Panc1 (cell line): ENCODE measurements at regions not wholly inside any gene's neighbourhood (a gene's known extent, or its start where the extent isn't known, plus 50 kb on each side); places are given as distances from the start of the nearest gene placed in this dataset.
A peak's percentile ranks its signal among the peaks of the same experiment; 100 is the strongest.

Source experiments
- POLR2AphosphoS5 ChIP-seq: IDR thresholded peaks from 2 replicates; pipeline ENCODE4 v1.6.1; 2012; ENCODE audit warnings: mild to moderate bottlenecking, low read depth, low read length, moderate library complexity
- TCF7L2 ChIP-seq: IDR thresholded peaks from 2 replicates; pipeline ENCODE4 v1.6.1; 2011; ENCODE audit warnings: mild to moderate bottlenecking, low read depth, low read length, inconsistent platforms
- TF ChIP-seq, protein P1 (sequence below): fragments of 450-650 bp; IDR thresholded peaks from 2 replicates; pipeline ENCODE4 v1.5.1; 2017; ENCODE audit warnings: mild to moderate bottlenecking
- TF ChIP-seq, protein P2 (sequence below), 2 experiments: IDR thresholded peaks; 2 replicates each; pipeline ENCODE4 v1.6.1; 2011 to 2012; ENCODE audit warnings: low read depth in 2 of 2, control low read depth in 1 of 2, low read length in 1 of 2, mild to moderate bottlenecking in 1 of 2, moderate library complexity in 1 of 2; ENCODE audit not compliant: insufficient read depth in 1 of 2

DNA sequence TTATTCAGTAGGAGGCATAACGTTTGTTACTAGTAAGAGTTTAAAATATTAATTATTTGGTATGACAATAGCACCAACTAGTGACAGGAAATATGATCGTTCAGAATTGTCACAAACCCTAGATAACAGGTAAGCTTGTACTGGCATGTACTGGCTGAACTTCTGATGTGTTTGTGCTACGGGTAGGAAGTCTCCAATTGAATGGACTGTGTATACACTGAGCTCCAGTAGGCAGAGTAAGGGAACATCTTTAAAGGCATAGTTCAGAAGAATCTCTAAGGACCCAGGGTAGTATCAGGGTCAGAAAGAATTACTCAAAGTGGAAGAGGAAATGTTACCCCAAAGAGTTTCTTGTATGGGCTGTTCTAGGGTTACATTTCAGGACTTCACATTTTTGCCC, 230.4 kb downstream of the EDA2R start:
- TF ChIP-seq, protein P1, sequence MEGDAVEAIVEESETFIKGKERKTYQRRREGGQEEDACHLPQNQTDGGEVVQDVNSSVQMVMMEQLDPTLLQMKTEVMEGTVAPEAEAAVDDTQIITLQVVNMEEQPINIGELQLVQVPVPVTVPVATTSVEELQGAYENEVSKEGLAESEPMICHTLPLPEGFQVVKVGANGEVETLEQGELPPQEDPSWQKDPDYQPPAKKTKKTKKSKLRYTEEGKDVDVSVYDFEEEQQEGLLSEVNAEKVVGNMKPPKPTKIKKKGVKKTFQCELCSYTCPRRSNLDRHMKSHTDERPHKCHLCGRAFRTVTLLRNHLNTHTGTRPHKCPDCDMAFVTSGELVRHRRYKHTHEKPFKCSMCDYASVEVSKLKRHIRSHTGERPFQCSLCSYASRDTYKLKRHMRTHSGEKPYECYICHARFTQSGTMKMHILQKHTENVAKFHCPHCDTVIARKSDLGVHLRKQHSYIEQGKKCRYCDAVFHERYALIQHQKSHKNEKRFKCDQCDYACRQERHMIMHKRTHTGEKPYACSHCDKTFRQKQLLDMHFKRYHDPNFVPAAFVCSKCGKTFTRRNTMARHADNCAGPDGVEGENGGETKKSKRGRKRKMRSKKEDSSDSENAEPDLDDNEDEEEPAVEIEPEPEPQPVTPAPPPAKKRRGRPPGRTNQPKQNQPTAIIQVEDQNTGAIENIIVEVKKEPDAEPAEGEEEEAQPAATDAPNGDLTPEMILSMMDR, result peak; percentile 19; the same call in 1 of the 2 replicates
- TF ChIP-seq POLR2AphosphoS5, result no peak
- TF ChIP-seq, protein P2, sequence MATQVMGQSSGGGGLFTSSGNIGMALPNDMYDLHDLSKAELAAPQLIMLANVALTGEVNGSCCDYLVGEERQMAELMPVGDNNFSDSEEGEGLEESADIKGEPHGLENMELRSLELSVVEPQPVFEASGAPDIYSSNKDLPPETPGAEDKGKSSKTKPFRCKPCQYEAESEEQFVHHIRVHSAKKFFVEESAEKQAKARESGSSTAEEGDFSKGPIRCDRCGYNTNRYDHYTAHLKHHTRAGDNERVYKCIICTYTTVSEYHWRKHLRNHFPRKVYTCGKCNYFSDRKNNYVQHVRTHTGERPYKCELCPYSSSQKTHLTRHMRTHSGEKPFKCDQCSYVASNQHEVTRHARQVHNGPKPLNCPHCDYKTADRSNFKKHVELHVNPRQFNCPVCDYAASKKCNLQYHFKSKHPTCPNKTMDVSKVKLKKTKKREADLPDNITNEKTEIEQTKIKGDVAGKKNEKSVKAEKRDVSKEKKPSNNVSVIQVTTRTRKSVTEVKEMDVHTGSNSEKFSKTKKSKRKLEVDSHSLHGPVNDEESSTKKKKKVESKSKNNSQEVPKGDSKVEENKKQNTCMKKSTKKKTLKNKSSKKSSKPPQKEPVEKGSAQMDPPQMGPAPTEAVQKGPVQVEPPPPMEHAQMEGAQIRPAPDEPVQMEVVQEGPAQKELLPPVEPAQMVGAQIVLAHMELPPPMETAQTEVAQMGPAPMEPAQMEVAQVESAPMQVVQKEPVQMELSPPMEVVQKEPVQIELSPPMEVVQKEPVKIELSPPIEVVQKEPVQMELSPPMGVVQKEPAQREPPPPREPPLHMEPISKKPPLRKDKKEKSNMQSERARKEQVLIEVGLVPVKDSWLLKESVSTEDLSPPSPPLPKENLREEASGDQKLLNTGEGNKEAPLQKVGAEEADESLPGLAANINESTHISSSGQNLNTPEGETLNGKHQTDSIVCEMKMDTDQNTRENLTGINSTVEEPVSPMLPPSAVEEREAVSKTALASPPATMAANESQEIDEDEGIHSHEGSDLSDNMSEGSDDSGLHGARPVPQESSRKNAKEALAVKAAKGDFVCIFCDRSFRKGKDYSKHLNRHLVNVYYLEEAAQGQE (IDR thresholded peaks at IDR 0.05; ENCODE audit: insufficient read depth in 1 of 2, low read depth in 2 of 2, low read length in 1 of 2), result no peak
- no peak for TF ChIP-seq TCF7L2
